ENCODE measurements at regions not wholly inside any gene's neighbourhood (a gene's known extent, or its start where the extent isn't known, plus 50 kb on each side); places are given as distances from the start of the nearest gene placed in this dataset.

DNA sequence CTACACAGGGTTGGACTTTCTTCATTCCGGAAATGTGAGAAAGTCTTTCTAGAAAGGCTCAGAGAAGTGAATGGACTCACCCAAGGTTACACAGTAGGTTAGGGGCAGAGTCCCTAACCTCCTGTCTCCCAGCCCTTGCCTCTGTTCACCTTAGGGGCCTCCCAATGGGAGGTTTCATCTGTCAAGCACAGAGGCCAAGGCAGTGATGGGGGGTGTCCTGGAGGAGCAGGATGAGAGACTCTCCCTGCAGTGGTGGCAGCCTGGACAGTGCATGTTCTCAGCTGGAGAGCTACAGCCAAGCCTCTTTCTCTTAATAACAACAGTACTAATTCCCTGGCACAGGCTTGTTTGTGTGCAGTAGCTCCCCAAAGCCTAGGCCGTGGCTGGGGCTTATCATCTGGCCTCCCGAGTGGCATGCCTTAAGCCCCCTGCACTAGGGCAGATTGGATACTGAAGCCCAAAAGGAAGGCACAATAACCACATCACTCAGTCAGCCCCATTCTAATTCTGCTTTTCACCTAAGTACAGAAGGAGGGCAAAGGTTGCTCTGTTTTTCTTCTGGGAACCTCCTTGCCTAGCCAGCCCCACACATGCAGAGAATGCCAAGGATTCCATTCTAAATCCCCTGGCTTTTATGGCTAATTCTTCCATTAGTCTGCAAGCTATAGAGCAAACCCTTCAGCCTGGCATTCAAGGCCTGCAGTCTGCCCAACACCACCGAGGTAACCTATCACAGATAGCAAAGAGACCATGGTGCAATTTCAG, 50.2 kb upstream of the XPA start:
- intact Hi-C loops (cut with DNase I) = loop anchor here in 1 of 10 donors (10.0 kb wide), 1 partner anchor 67 kb away; no protein-coding TSS in a partner anchor
- no peaks in the 10 kb centered on the region for H3K36me3 ChIP-seq
- H3K4me1 ChIP-seq = no peaks in the 10 kb centered on the region
- no peak overlapping the region for H3K27ac ChIP-seq
- TF ChIP-seq, protein P1, sequence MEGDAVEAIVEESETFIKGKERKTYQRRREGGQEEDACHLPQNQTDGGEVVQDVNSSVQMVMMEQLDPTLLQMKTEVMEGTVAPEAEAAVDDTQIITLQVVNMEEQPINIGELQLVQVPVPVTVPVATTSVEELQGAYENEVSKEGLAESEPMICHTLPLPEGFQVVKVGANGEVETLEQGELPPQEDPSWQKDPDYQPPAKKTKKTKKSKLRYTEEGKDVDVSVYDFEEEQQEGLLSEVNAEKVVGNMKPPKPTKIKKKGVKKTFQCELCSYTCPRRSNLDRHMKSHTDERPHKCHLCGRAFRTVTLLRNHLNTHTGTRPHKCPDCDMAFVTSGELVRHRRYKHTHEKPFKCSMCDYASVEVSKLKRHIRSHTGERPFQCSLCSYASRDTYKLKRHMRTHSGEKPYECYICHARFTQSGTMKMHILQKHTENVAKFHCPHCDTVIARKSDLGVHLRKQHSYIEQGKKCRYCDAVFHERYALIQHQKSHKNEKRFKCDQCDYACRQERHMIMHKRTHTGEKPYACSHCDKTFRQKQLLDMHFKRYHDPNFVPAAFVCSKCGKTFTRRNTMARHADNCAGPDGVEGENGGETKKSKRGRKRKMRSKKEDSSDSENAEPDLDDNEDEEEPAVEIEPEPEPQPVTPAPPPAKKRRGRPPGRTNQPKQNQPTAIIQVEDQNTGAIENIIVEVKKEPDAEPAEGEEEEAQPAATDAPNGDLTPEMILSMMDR (IDR thresholded peaks at IDR 0.05) = no peak
- H3K27me3 ChIP-seq = peaks cover 0 to 40% (median 4%) of the 10 kb centered on the region in 7 donors
- no peak for ATAC-seq
- 57 to 60% methylated on average over 4 of the region's 4 CpGs for WGBS, 2 donors
- DNase-seq = no peak
- H3K9me3 ChIP-seq = peaks cover 0 to 15% (median 8%) of the 10 kb centered on the region in 11 donors
- no peak overlapping the region for H3K4me3 ChIP-seq

DNA sequence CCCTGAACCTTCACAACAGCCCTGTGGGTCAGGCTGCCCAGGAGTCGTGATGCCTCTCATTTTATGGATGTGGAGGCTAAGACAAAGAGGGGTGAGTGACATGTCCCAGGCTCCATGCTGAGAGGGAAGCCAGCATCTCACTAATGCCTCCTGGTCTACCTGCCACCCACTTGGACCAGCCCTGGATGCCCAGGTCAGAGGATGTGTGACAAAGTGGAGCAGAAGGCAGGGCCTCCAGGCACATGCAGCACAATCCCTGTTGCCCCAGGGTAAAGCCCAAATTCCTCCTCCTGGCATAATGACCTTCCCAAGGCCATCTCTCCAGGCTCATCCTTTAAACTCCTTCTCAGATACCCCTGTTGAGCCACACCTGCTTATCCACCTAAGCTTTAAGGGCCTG, 51.4 kb upstream of the XPA start:
- no peaks in the 10 kb centered on the region for H3K4me1 ChIP-seq
- 10 to 46% methylated on average over 1 of the region's 1 CpG for WGBS, 2 donors
- no peak overlapping the region for H3K27ac ChIP-seq
- H3K27me3 ChIP-seq = peaks cover 0 to 31% (median 4%) of the 10 kb centered on the region in 7 donors
- peaks cover 0 to 3% (median 0%) of the 10 kb centered on the region in 11 donors for H3K9me3 ChIP-seq
- no peak for ATAC-seq
- intact Hi-C loops (cut with DNase I) = loop anchor here in 1 of 10 donors (10.0 kb wide), 1 partner anchor 66 kb away; no protein-coding TSS in a partner anchor
- H3K4me3 ChIP-seq = no peak overlapping the region
- no peaks in the 10 kb centered on the region for H3K36me3 ChIP-seq
- no peak for DNase-seq
- TF ChIP-seq, protein P1 (IDR thresholded peaks at IDR 0.05) = no peak

DNA sequence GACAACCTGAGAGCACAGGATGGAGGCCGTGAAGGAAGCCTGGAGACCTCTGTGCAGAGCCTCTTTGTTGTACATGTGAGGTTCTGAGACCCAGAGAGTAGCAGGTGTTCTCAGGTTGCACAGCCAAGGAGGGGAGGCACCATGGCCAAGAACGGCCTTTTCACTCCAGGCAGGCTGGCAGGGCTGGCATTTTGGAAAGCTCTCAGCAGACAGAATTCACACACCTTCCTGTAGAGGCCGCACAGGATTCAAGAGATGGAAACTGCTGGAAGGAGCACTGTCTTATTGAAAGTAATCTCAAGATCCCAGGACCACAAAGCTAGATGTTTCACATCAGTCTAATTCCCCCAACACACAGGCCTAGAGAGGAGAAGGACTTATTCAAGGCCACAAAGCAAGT, 52.8 kb upstream of the XPA start:
- ATAC-seq (no peak), DNase-seq (no peak)
- Histone ChIP-seq H3K36me3 (no peaks in the 10 kb centered on the region), H3K27me3 (peaks cover 0 to 18% (median 4%) of the 10 kb centered on the region in 7 donors), H3K4me1 (no peaks in the 10 kb centered on the region), H3K27ac (no peak overlapping the region), H3K4me3 (no peak overlapping the region), H3K9me3 (peaks cover 0 to 9% (median 0%) of the 10 kb centered on the region in 11 donors)
- 78 to 83% methylated on average over 3 of the region's 3 CpGs for WGBS, 2 donors
- intact Hi-C loops (cut with DNase I) = loop anchor here in 1 of 10 donors (10.0 kb wide), 1 partner anchor 65 kb away; no protein-coding TSS in a partner anchor
- TF ChIP-seq, protein P1 (IDR thresholded peaks at IDR 0.05) = no peak

DNA sequence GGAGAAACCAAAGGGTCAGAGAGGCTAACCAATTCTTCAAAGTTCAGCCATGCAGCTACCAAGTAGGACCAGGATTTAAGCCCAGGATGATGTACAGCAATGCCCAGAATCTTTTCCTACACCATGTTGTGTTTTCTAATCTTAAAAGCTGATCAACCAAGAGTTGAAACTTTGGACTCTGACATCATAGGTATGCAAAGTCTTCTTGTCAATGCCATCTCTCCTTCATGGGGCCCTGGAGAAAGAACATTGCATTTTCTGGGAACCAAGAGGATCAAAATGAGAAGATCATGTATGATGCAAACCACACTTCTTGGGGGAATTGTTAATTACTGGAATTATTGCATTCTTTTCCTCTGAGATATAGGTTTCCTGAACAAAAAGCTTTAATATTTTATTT, 54.4 kb upstream of the XPA start:
- no peak for ATAC-seq
- Histone ChIP-seq H3K4me3 (no peak overlapping the region), H3K36me3 (no peaks in the 10 kb centered on the region), H3K27me3 (peaks cover 0 to 14% (median 0%) of the 10 kb centered on the region in 7 donors), H3K27ac (no peak overlapping the region), H3K4me1 (no peaks in the 10 kb centered on the region), H3K9me3 (peaks cover 0 to 11% (median 0%) of the 10 kb centered on the region in 11 donors)
- TF ChIP-seq, protein P1 (IDR thresholded peaks at IDR 0.05) = no peak
- intact Hi-C loops (cut with DNase I) = no loop called here
- DNase-seq = no peak
